ENCODE measurements at regions not wholly inside any gene's neighbourhood (a gene's known extent, or its start where the extent isn't known, plus 50 kb on each side); places are given as distances from the start of the nearest gene placed in this dataset.
"Not testable (repeated sequence)": the region's sequence is repeated elsewhere in the genome, so short reads cannot be mapped to it uniquely, and the experiment has no call there.

GRCh38 chr19:29060813-29061364 lies 152.1 kb downstream of the UQCRFS1 start:
- DNase-seq (ENCODE audit: low read depth in 4 of 4, low spot score in 3 of 4): no peak

DNA sequence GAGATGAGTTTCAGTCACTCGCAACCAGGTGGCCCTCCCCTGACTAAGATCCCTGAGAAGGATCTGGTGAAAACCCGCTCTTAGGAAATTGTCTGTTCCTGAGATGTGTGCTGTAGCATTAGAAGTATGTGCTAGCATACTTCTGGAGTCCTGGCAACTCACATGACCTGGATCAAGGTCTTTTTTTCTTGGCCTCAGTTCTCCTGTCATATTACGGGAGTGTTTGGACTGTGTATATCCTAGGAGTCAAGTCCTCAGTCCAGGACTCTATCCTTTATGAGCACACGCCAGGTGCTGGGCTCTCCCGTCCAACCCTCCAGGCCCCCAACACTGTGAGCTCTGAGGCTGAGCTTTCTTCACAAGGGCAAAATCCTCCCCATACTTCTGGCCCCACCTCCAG lies 156.4 kb downstream of the UQCRFS1 start:
- no peak for DNase-seq (ENCODE audit: low read depth in 4 of 4, low spot score in 3 of 4)

GRCh38 chr19:29054886-29055675 lies 157.9 kb downstream of the UQCRFS1 start:
- no peak for DNase-seq (ENCODE audit: low read depth in 4 of 4, low spot score in 3 of 4)

- no peak for DNase-seq (ENCODE audit: low read depth in 4 of 4, low spot score in 3 of 4)
Measured at GRCh38 chr19:29048873-29049272, 164.1 kb downstream of the UQCRFS1 start.

DNA sequence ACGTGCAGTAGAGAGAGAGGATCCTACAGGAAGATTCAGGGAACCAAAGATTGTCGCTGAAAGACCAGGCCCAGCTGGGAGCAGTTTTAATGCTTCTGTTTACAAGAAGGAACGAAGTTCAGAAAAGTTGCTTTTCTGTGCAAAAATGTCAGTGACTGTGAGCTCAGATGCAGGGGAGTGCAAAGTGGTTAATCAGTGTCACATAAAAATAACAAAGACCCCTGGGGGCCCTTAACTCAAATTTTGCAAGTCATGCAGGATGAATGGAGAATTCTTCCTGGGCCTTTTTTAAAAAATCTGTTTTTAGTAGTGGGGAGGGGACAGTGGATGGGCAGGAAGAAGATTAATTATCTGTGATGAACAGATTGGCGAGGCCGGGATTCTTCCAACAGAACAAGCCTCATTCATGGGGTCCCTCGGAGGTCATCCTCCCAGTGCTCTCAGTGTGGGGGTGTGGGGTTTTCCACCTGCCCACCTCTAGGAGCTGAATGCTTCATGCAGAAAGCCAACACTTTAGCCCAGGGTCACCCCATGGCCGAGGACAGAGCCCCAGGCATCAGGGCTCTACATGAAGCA lies 167.2 kb downstream of the UQCRFS1 start:
- DNase-seq (ENCODE audit: low read depth in 4 of 4, low spot score in 3 of 4): no peak

DNA sequence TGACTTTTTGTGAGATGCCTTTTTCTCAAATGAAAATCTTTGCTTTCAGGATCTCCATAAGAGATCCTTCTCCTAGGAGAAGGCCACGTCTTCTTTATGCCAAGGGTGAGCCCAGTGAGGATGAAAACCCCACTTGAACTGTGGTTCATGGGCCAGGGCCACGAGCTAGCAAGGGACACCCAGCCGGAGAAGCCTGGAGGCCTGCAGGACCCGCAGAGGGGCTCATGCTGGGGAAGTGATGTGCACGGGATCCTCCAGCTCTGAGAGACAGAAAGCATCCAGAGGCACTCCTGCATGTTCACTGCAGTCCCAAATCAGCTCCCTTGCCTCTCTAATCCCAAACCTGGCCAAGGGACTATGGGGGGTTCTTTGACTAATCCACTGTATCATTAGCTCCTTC lies 168.9 kb downstream of the UQCRFS1 start:
- DNase-seq (ENCODE audit: low read depth in 4 of 4, low spot score in 3 of 4): no peak

GRCh38 chr19:29042450-29042849 lies 170.5 kb downstream of the UQCRFS1 start:
- DNase-seq (ENCODE audit: low read depth in 4 of 4, low spot score in 3 of 4): no peak

GRCh38 chr19:29040951-29041350 lies 172.0 kb downstream of the UQCRFS1 start:
- no peak for DNase-seq (ENCODE audit: low read depth in 4 of 4, low spot score in 3 of 4)

DNA sequence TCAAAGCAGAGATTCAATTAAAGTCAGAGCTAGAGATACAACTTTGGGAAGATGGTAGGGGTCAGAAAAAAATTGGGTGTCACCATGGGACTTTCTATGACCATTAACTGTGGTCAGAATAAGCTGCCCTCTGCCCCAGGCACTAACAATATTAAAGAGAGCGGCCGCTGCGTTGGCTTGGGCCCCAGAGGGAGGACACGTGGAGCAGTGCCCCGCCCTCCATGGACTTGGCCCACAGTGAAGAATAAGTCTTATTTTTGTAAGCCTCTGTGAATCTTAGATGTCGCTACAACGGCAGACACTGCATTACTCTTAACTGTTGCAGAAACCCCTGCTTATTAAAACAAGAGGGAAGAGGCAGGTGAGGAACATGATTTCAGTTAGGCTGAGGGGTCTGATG lies 172.7 kb downstream of the UQCRFS1 start:
- DNase-seq (ENCODE audit: low read depth in 4 of 4, low spot score in 3 of 4): no peak

GRCh38 chr19:29039036-29039435 lies 173.9 kb downstream of the UQCRFS1 start:
- DNase-seq (ENCODE audit: low read depth in 4 of 4, low spot score in 3 of 4): not testable (repeated sequence)

GRCh38 chr19:29031216-29031615 lies 181.7 kb downstream of the UQCRFS1 start:
- DNase-seq (ENCODE audit: low read depth in 4 of 4, low spot score in 3 of 4): no peak

DNA sequence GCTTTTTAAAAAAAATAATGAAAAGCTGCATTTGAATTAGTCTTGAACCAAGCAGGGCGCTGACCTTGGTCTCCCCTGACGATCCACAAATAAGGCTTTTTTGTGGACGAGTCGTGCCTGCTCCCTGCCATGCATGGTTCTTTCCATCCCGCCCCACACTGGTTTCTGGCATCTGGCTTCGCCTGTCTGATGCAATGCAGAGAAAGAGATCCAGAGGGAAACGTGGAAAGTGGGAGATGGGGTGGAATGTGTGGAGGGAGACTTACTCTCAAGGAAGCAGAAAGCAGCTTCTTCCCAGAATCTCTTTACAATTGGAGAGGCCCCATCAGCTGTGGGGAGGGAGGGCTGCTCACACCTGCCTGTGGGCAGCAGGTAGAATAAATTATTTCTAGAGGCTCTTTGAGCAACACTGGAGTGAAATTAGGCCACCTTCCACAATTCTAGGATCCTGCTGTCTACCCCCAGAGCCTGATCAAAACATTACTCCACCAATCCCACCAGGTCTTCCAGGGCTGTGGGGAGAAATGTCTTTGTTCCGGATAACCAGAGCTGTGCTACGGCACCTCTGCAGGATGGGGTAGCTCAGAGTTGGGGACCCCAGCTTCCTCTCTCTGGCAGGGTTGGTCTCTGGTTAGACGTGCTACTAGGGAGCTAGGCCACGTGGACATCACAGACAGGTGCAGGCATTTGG lies 183.5 kb downstream of the UQCRFS1 start:
- no peak for DNase-seq (ENCODE audit: low read depth in 4 of 4, low spot score in 3 of 4)

DNA sequence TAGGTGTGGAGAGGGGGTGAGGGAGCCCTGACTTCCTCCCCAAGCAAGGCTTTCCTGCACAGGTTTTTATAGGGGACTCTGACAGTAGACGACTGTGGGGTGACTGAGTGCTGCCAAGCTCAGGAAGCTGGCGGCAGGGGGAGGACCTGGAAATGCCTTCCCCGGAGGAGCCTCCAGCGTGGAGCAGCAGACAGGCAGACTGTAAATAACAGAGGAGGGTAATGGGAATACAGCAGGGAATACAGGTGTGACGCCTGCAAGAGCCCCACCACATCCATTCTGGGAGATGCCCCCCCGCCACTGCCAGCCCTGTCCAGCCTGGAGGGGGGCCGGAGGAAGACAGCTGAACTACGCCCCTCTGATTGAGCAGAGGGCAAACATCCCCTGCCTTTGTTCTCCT lies 190.4 kb downstream of the UQCRFS1 start:
- no peak for DNase-seq (ENCODE audit: low read depth in 4 of 4, low spot score in 3 of 4)

DNA sequence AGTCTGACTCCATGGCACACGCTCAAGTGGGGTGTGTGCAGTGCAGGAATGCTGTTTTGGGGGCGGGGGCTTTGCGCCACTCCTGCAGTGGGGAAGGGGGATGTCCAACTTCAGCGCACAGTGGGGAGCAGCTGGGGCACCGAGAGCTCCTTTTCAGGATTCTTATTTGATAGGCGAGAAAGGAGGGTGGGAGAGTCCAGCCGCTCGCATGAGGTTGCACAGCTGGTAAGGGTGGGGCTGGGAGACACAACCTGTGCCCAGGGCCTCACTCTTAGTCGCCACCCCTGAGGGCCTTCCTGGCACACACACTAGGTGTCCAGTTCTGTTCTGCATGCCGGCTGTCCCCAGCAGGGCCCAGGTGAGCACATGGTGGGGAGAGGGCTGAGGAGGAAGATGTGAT lies 190.8 kb downstream of the UQCRFS1 start:
- DNase-seq (ENCODE audit: low read depth in 4 of 4, low spot score in 3 of 4): no peak

- no peak for DNase-seq (ENCODE audit: low read depth in 4 of 4, low spot score in 3 of 4)
Measured at GRCh38 chr19:29021232-29021916, 191.6 kb downstream of the UQCRFS1 start.

DNA sequence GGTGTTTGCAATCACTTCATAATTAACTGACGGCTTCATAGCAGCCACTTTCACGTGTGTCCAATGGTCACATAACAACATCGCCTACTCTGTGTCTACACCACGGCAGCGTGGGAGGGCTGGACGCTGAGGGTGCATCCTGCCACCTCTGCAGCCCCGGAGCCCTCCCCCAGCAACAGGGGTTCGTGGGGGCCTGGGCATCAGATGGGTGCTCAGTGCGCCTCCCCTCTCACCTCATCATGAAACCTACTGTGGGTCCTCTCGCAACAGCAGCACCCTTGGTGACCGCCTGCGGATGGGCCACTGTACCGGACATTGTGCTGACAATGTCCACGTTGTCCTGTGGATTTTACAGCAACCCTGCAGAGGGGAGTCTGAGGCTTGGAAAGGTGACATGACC lies 193.5 kb downstream of the UQCRFS1 start:
- DNase-seq (ENCODE audit: low read depth in 4 of 4, low spot score in 3 of 4): no peak

DNA sequence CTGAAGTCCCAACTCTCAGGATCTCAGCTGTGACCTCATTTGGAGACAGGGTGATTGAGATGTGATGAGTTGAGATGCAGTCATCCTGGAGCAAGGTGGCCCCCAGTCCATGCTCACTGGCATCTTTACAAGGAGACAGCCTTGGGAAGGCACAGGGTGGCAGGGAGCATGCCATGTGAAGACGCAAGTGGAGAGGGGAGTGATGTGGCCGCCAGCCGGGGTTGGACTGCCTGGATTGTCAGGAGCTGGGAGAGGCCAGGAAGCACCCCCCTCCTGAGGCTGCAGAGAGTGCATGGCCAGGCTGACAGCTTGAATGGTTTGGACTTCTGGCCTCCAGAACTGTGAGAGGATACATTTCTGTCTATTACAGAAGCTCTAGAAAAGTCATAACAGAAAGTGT lies 194.4 kb downstream of the UQCRFS1 start:
- no peak for DNase-seq (ENCODE audit: low read depth in 4 of 4, low spot score in 3 of 4)

GRCh38 chr19:29017788-29018187 lies 195.2 kb downstream of the UQCRFS1 start:
- no peak for DNase-seq (ENCODE audit: low read depth in 4 of 4, low spot score in 3 of 4)

- DNase-seq (ENCODE audit: low read depth in 4 of 4, low spot score in 3 of 4): no peak
Measured at GRCh38 chr19:29016926-29017760, 195.8 kb downstream of the UQCRFS1 start.

- no peak for DNase-seq (ENCODE audit: low read depth in 4 of 4, low spot score in 3 of 4)
Measured at GRCh38 chr19:29016353-29016752, 196.6 kb downstream of the UQCRFS1 start.
